ENCODE measurements at regions not wholly inside any gene's neighbourhood (a gene's known extent, or its start where the extent isn't known, plus 50 kb on each side); places are given as distances from the start of the nearest gene placed in this dataset.

GRCh38 chr3:187458921-187459320 is 90.7 kb downstream of the RTP4 start:
- no peak for TF ChIP-seq CTCF (IDR thresholded peaks at IDR 0.05)
- TF ChIP-seq POLR2A (IDR thresholded peaks at IDR 0.05): no peak
